Right lobe of liver (tissue), 4 donors: ENCODE measurements at regions not wholly inside any gene's neighbourhood (a gene's known extent, or its start where the extent isn't known, plus 50 kb on each side); places are given as distances from the start of the nearest gene placed in this dataset.

Source experiments
- CTCF ChIP-seq, 4 donors: fragments of 200-600 bp in 3 of 4; fragments of 450-650 bp in 1 of 4; IDR thresholded peaks; one replicate each; pipeline versions ENCODE4 v1.5.1 to v1.8.0; 2016 to 2022; ENCODE audit warnings: antibody characterized with exemption in 4 of 4, mild to moderate bottlenecking in 2 of 4
- POLR2A ChIP-seq: fragments of 450-650 bp; IDR thresholded peaks from one replicate; pipeline ENCODE4 v1.6.1; 2017; ENCODE audit warnings: antibody characterized with exemption, mild to moderate bottlenecking
- donor health status: DM: no; HTN: no; CAD: no.
- donor health status: DM: no; HTN: no; CAD: no.
- donor health status: DM: no; HTN: yes; CAD: no.

DNA sequence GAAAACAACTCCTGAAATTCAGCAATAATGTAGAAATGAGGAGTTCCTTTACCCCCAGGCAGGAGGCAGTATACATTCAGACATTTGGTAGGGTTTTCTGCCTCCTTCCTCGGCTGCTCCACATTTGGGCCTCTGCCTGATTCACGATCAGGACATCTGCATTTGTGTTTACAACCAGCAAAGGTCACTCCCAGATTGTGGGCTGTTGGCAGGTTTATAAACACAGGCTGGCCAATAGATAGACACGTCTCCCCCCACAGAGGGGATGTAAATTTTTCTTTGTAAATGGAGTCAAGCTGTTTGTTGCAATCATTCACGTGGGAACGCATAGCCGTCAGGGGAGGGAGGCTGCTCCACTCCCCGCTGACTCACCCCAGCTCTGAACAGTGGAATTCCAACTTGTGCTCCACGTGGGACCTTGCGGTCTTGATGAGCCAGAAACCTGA is 252.1 kb upstream of the N4BP1 start:
- TF ChIP-seq CTCF (IDR thresholded peaks at IDR 0.05) (no peak), POLR2A (no peak)
